MM.1S (cell line): ENCODE measurements at regions not wholly inside any gene's neighbourhood (a gene's known extent, or its start where the extent isn't known, plus 50 kb on each side); places are given as distances from the start of the nearest gene placed in this dataset.

Experiments
- DNase-seq: peaks from one replicate; pipeline ENCODE4 v3.0.0-alpha.2; 2015
- H2AFZ ChIP-seq: fragments of 300-600 bp; sonication (generic); 2 replicates; pipeline ENCODE4 v1.6.0; 2016; ENCODE audit warnings: antibody characterized with exemption, low read length
- H3F3A ChIP-seq: fragments of 300-600 bp; sonication (generic); 2 replicates; pipeline ENCODE4 v1.6.1; 2016; ENCODE audit warnings: mild to moderate bottlenecking, antibody characterized with exemption, low read length, moderate library complexity, mixed read lengths; ENCODE audit not compliant: insufficient read depth
- H3K27ac ChIP-seq: fragments of 300-600 bp; sonication (generic); 2 replicates; pipeline ENCODE4 v1.5.1; 2016; ENCODE audit warnings: mild to moderate bottlenecking, low read length
- H3K27me3 ChIP-seq: fragments of 300-600 bp; sonication (generic); replicated peaks from 2 replicates; pipeline ENCODE4 v1.6.0; 2016; ENCODE audit warnings: low read length; ENCODE audit not compliant: insufficient read depth
- H3K36me3 ChIP-seq: fragments of 300-600 bp; sonication (generic); replicated peaks from 2 replicates; pipeline ENCODE4 v1.6.1; 2016; ENCODE audit warnings: mild to moderate bottlenecking, low read length, mixed read lengths; ENCODE audit not compliant: insufficient read depth
- H3K4me1 ChIP-seq: fragments of 300-600 bp; sonication (generic); 2 replicates; pipeline ENCODE4 v1.6.1; 2016; ENCODE audit warnings: low read length, mixed read lengths
- H3K4me2 ChIP-seq: fragments of 300-600 bp; sonication (generic); 2 replicates; pipeline ENCODE4 v1.6.0; 2016; ENCODE audit warnings: low read depth, low read length
- H3K4me3 ChIP-seq: fragments of 300-600 bp; sonication (generic); 2 replicates; pipeline ENCODE4 v1.5.1; 2016; ENCODE audit warnings: low read length, mixed read lengths
- H3K79me2 ChIP-seq: fragments of 300-600 bp; sonication (generic); 2 replicates; pipeline ENCODE4 v1.6.1; 2016; ENCODE audit warnings: mixed run types, low read length, mixed read lengths
- H3K9ac ChIP-seq: fragments of 300-600 bp; sonication (generic); 2 replicates; pipeline ENCODE4 v1.6.1; 2016; ENCODE audit warnings: low read length, mixed read lengths
- H3K9me2 ChIP-seq: fragments of 300-600 bp; sonication (generic); replicated peaks from 2 replicates; pipeline ENCODE4 v1.6.1; 2016; ENCODE audit warnings: mild to moderate bottlenecking, low read length, mixed read lengths; ENCODE audit not compliant: insufficient read depth
- H3K9me3 ChIP-seq: fragments of 300-600 bp; sonication (generic); replicated peaks from 2 replicates; pipeline ENCODE4 v1.6.1; 2016; ENCODE audit warnings: mild to moderate bottlenecking, low read length, mixed read lengths; ENCODE audit not compliant: insufficient read depth
- H4K20me1 ChIP-seq: fragments of 300-600 bp; sonication (generic); 2 replicates; pipeline ENCODE4 v1.6.1; 2016; ENCODE audit warnings: mild to moderate bottlenecking, low read length, moderate library complexity, mixed read lengths; ENCODE audit not compliant: insufficient read depth
- CTCF ChIP-seq: fragments of 300-600 bp; sonication (generic); IDR thresholded peaks from 2 replicates; pipeline ENCODE4 v1.5.1; 2016; ENCODE audit warnings: antibody characterized with exemption, low read length, mixed read lengths
- EZH2 ChIP-seq: fragments of 300-600 bp; sonication (generic); optimal IDR thresholded peaks from 2 replicates; pipeline ENCODE3; 2017; ENCODE audit warnings: low read depth, mild to moderate bottlenecking, antibody characterized with exemption, low read length, mixed read lengths
- EZH2phosphoT487 ChIP-seq: fragments of 300-600 bp; sonication (generic); IDR thresholded peaks from 2 replicates; pipeline ENCODE4 v1.6.1; 2018; ENCODE audit warnings: antibody characterized with exemption, low read length

- H2AFZ ChIP-seq = no peak overlapping the region
- H3K4me1 ChIP-seq = no peaks in the 10 kb centered on the region
- DNase-seq = no peak
- no peak overlapping the region for H3K4me3 ChIP-seq
- H3K9ac ChIP-seq = no peak overlapping the region
- TF ChIP-seq CTCF = no peak
- TF ChIP-seq EZH2phosphoT487 = no peak
- no peak for TF ChIP-seq EZH2
- H3F3A ChIP-seq = no peaks in the 10 kb centered on the region
- no peaks in the 10 kb centered on the region for H3K9me2 ChIP-seq
- no peak overlapping the region for H3K27ac ChIP-seq
- no peaks in the 10 kb centered on the region for H3K79me2 ChIP-seq
- H4K20me1 ChIP-seq = no peaks in the 10 kb centered on the region
- no peaks in the 10 kb centered on the region for H3K36me3 ChIP-seq
- H3K4me2 ChIP-seq = no peak overlapping the region
- H3K9me3 ChIP-seq = no peaks in the 10 kb centered on the region
- no peaks in the 10 kb centered on the region for H3K27me3 ChIP-seq
Measured at GRCh38 chr3:94587291-94587690, 524.4 kb downstream of the NSUN3 start.

- no peak overlapping the region for H3K4me2 ChIP-seq
- TF ChIP-seq CTCF (no peak), EZH2phosphoT487 (no peak), EZH2 (no peak)
- no peaks in the 10 kb centered on the region for H3K9me2 ChIP-seq
- no peak overlapping the region for H3K4me3 ChIP-seq
- H3K27me3 ChIP-seq = no peaks in the 10 kb centered on the region
- H3K4me1 ChIP-seq = no peaks in the 10 kb centered on the region
- no peaks in the 10 kb centered on the region for H3K9me3 ChIP-seq
- no peak overlapping the region for H3K27ac ChIP-seq
- DNase-seq = no peak
- H3F3A ChIP-seq = no peaks in the 10 kb centered on the region
- H2AFZ ChIP-seq = no peak overlapping the region
- H3K36me3 ChIP-seq = no peaks in the 10 kb centered on the region
- no peaks in the 10 kb centered on the region for H3K79me2 ChIP-seq
- H3K9ac ChIP-seq = no peak overlapping the region
- no peaks in the 10 kb centered on the region for H4K20me1 ChIP-seq
Measured at GRCh38 chr3:94593526-94594150, 530.8 kb downstream of the NSUN3 start.

GRCh38 chr3:94596141-94596540 is 533.3 kb downstream of the NSUN3 start:
- Histone ChIP-seq H3K9me3 (no peaks in the 10 kb centered on the region), H3F3A (no peaks in the 10 kb centered on the region), H2AFZ (no peak overlapping the region), H3K9ac (no peak overlapping the region), H3K4me3 (no peak overlapping the region), H3K27ac (no peak overlapping the region), H3K27me3 (no peaks in the 10 kb centered on the region), H3K36me3 (no peaks in the 10 kb centered on the region), H4K20me1 (no peaks in the 10 kb centered on the region), H3K9me2 (no peaks in the 10 kb centered on the region), H3K4me1 (no peaks in the 10 kb centered on the region), H3K79me2 (no peaks in the 10 kb centered on the region), H3K4me2 (no peak overlapping the region)
- TF ChIP-seq CTCF (no peak), EZH2 (no peak), EZH2phosphoT487 (no peak)
- DNase-seq = no peak
